ENCODE measurements at regions not wholly inside any gene's neighbourhood (a gene's known extent, or its start where the extent isn't known, plus 50 kb on each side); places are given as distances from the start of the nearest gene placed in this dataset.
A peak's percentile ranks its signal among the peaks of the same experiment; 100 is the strongest.

DNA sequence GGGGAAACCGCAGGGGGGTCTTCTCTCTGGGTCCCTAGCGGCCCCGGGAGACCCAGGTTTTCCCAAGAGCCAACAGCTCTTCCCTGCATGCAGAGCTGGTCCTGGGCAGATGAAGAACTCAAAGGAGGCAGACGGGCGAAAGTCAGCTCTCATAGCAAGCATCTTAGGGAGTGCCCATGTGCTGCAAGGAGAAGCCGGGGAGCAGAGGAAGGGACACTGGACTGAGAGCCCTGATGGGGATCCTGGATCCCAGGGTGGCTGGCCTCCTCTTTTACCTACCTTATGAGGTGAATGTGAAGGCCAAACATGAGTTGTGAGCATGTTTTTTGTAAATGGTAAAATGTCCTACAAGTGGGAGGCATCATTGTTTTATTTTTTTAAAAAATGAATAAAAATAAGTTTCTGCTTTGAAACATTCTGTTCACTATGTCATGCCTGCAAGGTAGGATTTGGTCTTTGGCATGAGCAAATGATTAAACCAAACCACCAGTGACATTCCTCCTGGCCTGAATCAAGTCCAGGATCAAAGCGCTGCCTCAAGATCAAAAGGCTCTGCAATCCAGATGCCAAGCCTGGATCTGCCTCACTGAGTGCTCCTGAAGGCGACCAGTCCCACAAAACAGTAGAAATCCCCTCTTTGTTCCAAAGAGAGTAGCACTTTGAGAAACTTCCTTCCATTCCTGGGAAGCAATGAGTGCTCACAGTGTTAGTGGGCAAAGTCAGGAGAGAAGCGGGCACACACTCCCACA, 92.2 kb upstream of the SERP2 start:
- Histone ChIP-seq H3K36me3 (ENCODE audit: control insufficient read depth, insufficient read depth, low read length) (no peaks in the 10 kb centered on the region), H3K4me3 (ENCODE audit: low read depth, low read length) (no peak overlapping the region), H3K27me3 (ENCODE audit: control insufficient read depth, insufficient read depth, low read length) (no peaks in the 10 kb centered on the region)
- TF ChIP-seq, protein P1, sequence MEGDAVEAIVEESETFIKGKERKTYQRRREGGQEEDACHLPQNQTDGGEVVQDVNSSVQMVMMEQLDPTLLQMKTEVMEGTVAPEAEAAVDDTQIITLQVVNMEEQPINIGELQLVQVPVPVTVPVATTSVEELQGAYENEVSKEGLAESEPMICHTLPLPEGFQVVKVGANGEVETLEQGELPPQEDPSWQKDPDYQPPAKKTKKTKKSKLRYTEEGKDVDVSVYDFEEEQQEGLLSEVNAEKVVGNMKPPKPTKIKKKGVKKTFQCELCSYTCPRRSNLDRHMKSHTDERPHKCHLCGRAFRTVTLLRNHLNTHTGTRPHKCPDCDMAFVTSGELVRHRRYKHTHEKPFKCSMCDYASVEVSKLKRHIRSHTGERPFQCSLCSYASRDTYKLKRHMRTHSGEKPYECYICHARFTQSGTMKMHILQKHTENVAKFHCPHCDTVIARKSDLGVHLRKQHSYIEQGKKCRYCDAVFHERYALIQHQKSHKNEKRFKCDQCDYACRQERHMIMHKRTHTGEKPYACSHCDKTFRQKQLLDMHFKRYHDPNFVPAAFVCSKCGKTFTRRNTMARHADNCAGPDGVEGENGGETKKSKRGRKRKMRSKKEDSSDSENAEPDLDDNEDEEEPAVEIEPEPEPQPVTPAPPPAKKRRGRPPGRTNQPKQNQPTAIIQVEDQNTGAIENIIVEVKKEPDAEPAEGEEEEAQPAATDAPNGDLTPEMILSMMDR (IDR thresholded peaks at IDR 0.05; ENCODE audit: insufficient read depth, low read length, poor library complexity, severe bottlenecking): no peak
- peak; percentile 91 for DNase-seq (ENCODE audit: low read depth)

DNA sequence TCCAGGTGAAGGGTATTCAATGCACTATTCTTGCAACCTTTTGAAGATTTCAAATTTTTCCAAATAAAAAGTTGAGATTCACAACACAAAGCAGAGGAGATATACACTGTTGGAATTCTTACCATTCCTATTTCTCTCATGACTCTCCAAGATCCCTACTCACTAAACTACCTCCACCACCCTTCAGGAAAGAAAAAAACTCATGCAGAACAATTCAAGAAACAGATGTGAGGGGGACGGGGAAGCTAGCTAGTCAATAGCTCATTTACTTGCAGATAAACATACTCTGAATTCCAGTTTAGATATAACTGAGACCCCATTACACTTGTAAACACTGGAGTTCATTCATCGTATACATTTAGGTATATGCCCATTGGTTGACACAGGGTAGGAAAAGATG, 90.0 kb upstream of the SERP2 start:
- H3K4me3 ChIP-seq (ENCODE audit: low read depth, low read length): no peak overlapping the region
- no peak for DNase-seq (ENCODE audit: low read depth)
- H3K36me3 ChIP-seq (ENCODE audit: control insufficient read depth, insufficient read depth, low read length): no peaks in the 10 kb centered on the region
- H3K27me3 ChIP-seq (ENCODE audit: control insufficient read depth, insufficient read depth, low read length): no peaks in the 10 kb centered on the region
- TF ChIP-seq, protein P1 (IDR thresholded peaks at IDR 0.05; ENCODE audit: insufficient read depth, low read length, poor library complexity, severe bottlenecking): no peak

DNA sequence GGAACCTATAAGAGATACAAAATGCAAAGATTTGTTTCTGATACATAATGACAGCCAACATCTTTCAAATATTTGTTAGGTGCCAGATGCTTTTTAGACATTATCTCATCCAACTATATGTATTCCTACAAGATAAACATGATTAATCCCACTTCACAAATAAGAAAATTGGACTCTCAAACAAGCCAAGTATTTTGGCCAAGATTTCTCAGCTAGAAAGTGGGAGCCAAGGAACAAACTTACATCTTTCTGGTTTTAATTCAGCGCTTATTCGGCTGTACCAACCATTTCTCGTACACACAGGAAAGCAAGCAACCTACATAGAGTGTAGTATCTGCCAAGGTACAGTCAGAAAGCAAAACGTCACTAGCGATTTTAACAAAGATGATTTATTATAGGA, 85.7 kb upstream of the SERP2 start:
- no peak for DNase-seq (ENCODE audit: low read depth)
- TF ChIP-seq, protein P1 (IDR thresholded peaks at IDR 0.05; ENCODE audit: insufficient read depth, low read length, poor library complexity, severe bottlenecking): no peak
- no peak overlapping the region for H3K4me3 ChIP-seq (ENCODE audit: low read depth, low read length)
- no peaks in the 10 kb centered on the region for H3K36me3 ChIP-seq (ENCODE audit: control insufficient read depth, insufficient read depth, low read length)
- no peaks in the 10 kb centered on the region for H3K27me3 ChIP-seq (ENCODE audit: control insufficient read depth, insufficient read depth, low read length)

DNA sequence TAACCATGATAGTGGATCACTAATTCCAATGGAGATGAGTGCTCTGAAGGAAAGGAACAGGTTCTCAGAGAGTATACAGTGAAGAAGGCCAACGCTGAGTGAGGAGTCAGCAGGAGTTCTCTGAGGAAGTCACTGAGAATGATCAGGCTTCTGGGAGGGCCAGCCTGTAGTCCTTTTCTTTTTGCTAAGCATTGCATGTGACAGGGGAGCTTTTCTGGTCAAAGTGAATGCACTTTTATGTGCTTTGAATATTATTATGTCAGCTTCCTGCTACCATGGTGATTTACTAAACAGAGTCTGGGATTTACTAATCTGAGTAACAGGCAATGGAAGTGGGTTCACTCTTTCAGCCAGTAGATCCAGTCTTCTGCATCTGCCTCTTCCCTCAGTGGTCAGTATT, 81.1 kb upstream of the SERP2 start:
- DNase-seq (ENCODE audit: low read depth): no peak
- no peak overlapping the region for H3K4me3 ChIP-seq (ENCODE audit: low read depth, low read length)
- no peaks in the 10 kb centered on the region for H3K27me3 ChIP-seq (ENCODE audit: control insufficient read depth, insufficient read depth, low read length)
- TF ChIP-seq, protein P1 (IDR thresholded peaks at IDR 0.05; ENCODE audit: insufficient read depth, low read length, poor library complexity, severe bottlenecking): no peak
- no peaks in the 10 kb centered on the region for H3K36me3 ChIP-seq (ENCODE audit: control insufficient read depth, insufficient read depth, low read length)

DNA sequence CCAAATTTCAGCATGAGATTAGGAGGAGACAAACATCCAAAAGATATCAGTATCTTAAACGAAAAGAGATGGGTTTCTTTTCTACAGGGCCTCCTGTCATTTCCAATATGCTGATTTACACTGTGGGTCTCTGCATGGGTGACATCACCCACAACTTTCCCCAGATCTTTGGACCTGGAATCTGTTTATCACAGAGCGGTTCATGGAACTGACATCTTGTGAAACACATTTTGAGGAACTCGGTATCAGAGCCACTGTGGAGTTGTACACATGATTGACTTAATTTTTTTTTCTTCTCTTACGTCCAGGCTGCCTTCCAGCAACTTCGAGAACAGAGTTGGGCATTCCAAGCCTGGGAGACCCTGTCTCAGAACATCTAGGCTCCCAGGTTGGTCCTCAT, 80.2 kb upstream of the SERP2 start:
- no peaks in the 10 kb centered on the region for H3K27me3 ChIP-seq (ENCODE audit: control insufficient read depth, insufficient read depth, low read length)
- no peak overlapping the region for H3K4me3 ChIP-seq (ENCODE audit: low read depth, low read length)
- DNase-seq (ENCODE audit: low read depth): no peak
- no peaks in the 10 kb centered on the region for H3K36me3 ChIP-seq (ENCODE audit: control insufficient read depth, insufficient read depth, low read length)
- TF ChIP-seq, protein P1 (IDR thresholded peaks at IDR 0.05; ENCODE audit: insufficient read depth, low read length, poor library complexity, severe bottlenecking): no peak
